ENCODE measurements at regions not wholly inside any gene's neighbourhood (a gene's known extent, or its start where the extent isn't known, plus 50 kb on each side); places are given as distances from the start of the nearest gene placed in this dataset.
"Not testable (repeated sequence)": the region's sequence is repeated elsewhere in the genome, so short reads cannot be mapped to it uniquely, and the experiment has no call there.

DNA sequence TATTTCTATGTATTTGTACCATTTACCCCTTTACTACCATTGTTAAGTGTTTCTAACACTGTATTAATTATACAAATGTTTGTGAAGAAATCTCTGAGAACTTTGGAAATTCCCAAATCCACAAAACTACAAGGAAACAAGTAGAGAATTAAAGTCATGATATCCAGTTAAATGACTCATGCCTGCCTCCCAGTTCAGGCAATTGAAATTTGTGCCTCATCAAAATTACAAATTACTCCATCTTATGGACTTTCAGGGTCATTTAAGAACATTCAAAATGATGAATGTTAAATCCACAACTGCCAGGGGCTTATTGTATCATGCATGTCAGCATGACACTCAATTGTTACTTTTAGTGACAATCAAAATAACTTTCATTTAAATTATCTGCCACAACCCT is 282.4 kb downstream of the ZNF326 start:
- Mint-ChIP-seq H3K4me1 (ENCODE audit: low read depth) (no peaks in the 10 kb centered on the region), H3K36me3 (ENCODE audit: insufficient read depth) (no peaks in the 10 kb centered on the region), H3K4me3 (no peak overlapping the region), H3K9me3 (no peaks in the 10 kb centered on the region), H3K27me3 (ENCODE audit: low read depth) (no peaks in the 10 kb centered on the region)
- no peak for DNase-seq
- ATAC-seq = no peak

DNA sequence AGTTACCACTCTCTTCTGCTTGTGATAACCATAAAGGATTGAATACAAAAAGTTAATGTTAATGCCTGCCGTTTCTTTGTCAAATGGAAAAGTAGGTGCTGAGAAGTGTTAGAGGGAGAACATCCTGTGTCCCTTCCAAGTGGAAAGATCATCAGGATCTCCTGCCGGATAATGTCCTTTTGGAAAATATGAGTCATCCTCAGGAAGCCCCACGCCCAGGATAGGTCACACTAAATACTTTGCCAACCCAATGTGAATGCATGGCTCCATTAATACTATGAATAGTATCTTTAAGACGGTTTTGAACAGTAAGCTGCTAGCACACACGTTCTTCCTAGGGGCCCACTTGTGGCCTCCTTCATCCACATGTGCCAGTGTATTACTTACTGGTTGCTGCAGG is 279.5 kb downstream of the ZNF326 start:
- no peak for DNase-seq
- ATAC-seq = no peak
- no peak overlapping the region for H3K4me3 Mint-ChIP-seq
- H3K4me1 Mint-ChIP-seq (ENCODE audit: low read depth) = no peaks in the 10 kb centered on the region
- no peaks in the 10 kb centered on the region for H3K36me3 Mint-ChIP-seq (ENCODE audit: insufficient read depth)
- H3K27me3 Mint-ChIP-seq (ENCODE audit: low read depth) = no peaks in the 10 kb centered on the region
- no peaks in the 10 kb centered on the region for H3K9me3 Mint-ChIP-seq

DNA sequence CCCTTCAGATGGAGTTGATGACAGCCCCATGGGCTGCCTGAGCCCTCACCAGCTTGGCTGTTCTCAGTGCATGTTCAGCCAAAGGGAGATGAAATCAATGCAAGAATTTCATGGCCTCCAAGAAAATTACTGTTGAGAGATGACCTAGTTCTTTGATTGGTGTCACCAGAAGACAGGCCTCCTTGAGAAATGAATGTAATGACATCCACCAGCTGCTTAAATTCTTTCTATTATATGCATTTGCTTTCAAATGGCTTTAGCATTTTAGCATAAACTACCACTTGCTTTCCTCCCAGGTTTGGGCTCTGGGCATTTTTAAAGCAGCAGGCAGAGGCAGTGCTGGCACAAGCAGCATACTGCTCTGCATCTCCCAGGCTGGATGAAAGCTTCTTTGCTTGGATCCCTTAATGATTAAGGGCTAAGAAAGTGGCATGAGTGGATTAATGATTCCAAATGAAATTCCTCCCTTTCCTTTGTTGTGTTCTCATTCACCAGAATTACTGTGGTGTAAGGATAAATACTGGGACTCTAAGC is 278.4 kb downstream of the ZNF326 start:
- DNase-seq (no peak), ATAC-seq (no peak)
- no peak overlapping the region for H3K4me3 Mint-ChIP-seq
- H3K36me3 Mint-ChIP-seq (ENCODE audit: insufficient read depth) = no peaks in the 10 kb centered on the region
- H3K4me1 Mint-ChIP-seq (ENCODE audit: low read depth) = no peaks in the 10 kb centered on the region
- H3K27me3 Mint-ChIP-seq (ENCODE audit: low read depth) = no peaks in the 10 kb centered on the region
- H3K9me3 Mint-ChIP-seq = no peaks in the 10 kb centered on the region

DNA sequence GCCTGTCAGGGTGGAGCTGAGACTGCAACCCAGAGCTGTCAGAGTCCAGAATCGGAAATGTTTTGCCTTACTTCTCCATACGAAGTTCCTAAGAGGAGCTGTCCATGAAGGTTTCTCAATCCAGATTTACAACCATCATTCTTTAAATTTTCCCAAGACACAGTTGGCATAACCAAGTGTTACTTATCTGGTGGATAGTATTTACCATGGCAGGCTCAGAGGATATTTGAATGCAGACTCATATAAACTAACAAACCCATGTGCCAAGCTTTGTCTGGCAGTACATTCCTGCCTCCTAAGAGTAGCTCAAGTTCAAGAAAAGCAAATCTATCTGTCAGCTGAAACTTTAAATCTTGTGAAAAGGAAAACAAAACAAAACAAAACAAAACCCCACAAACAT is 267.9 kb downstream of the ZNF326 start:
- ATAC-seq = no peak
- Mint-ChIP-seq H3K27me3 (ENCODE audit: low read depth) (no peaks in the 10 kb centered on the region), H3K4me3 (no peak overlapping the region), H3K9me3 (no peaks in the 10 kb centered on the region), H3K36me3 (ENCODE audit: insufficient read depth) (no peaks in the 10 kb centered on the region), H3K4me1 (ENCODE audit: low read depth) (no peaks in the 10 kb centered on the region)
- DNase-seq = no peak

DNA sequence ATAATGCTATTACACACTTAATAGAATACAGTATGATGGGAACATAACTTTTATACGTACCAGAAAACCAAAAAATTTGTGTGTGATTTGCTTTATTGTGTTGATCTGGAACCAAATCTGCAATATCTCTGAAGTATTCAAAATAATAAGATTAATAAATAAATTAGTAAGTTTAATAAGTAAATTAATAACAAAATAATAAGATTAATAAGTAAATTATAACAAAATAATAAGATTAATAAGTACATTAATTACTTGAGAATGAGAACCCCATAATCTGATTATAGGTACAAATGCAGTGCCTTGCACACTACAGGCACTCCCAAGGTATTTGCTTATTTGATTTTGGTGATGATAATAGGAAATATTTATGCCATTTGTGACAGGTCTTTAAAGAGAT is 267.4 kb downstream of the ZNF326 start:
- Mint-ChIP-seq H3K9me3 (no peaks in the 10 kb centered on the region), H3K4me1 (ENCODE audit: low read depth) (no peaks in the 10 kb centered on the region), H3K27me3 (ENCODE audit: low read depth) (peaks cover under 1% of the 10 kb centered on the region), H3K4me3 (no peak overlapping the region), H3K36me3 (ENCODE audit: insufficient read depth) (no peaks in the 10 kb centered on the region)
- DNase-seq = no peak
- no peak for ATAC-seq

DNA sequence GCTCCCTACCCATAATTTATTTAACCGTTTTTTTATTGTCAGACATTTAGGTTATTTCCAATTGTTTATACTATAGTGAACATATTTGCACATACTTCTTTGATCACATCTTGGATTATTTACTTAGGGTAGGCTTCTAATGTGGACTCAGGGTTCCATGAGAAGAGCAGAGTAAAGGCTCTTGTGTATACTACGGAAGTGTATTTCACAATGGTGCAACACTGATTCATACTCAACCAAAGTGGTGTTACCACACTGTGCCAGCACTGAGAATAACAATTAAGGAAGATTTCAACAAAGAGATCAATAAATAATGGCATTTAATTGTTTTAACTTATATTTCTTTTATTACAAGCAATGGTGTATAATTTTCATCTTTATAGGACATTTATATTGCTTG is 251.2 kb downstream of the ZNF326 start:
- H3K36me3 Mint-ChIP-seq (ENCODE audit: insufficient read depth) = no peaks in the 10 kb centered on the region
- H3K4me3 Mint-ChIP-seq = no peak overlapping the region
- peaks cover 3% of the 10 kb centered on the region for H3K27me3 Mint-ChIP-seq (ENCODE audit: low read depth)
- no peaks in the 10 kb centered on the region for H3K4me1 Mint-ChIP-seq (ENCODE audit: low read depth)
- DNase-seq (no peak), ATAC-seq (no peak)
- H3K9me3 Mint-ChIP-seq = peaks cover 11% of the 10 kb centered on the region

DNA sequence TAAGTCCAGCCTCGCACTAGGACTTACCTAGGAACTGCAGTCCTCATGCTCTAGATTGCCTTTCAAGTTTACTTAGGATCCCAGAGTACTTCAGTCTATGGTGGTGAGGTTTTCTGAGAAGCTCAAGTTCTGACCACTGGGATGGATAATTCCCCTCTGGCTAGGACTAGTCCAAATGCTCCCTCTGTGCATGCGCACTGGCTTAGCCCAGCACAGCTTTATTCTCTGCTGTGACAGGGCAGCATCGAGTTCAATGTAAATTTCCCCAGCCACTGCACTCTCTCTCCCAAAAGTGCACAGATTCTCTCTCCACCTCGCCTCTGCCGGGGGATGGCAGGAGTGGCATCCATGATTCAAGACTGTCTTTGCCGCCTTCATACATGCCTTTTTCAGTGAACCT is 241.6 kb downstream of the ZNF326 start:
- Mint-ChIP-seq H3K4me3 (no peak overlapping the region), H3K36me3 (ENCODE audit: insufficient read depth) (no peaks in the 10 kb centered on the region), H3K4me1 (ENCODE audit: low read depth) (no peaks in the 10 kb centered on the region), H3K27me3 (ENCODE audit: low read depth) (peaks cover 3% of the 10 kb centered on the region), H3K9me3 (peaks cover 8% of the 10 kb centered on the region)
- DNase-seq (no peak), ATAC-seq (no peak)

DNA sequence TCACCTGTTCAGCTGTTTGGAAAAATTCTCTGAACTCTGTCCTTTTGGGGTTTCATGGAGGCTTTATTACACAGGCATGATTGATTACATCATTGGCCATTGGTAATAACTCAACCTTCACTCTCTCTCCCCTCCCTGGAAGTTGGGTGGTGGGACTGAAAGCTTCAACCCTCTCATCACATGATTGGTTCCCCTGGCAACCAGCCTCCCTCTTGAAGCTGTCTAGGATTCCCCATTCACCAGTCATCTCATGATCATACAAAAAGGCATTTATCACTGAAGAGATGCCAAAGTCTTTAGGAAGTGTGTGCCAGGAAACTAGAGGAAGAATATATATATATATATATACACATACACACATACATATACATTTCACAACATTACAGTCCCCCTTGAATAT is 228.5 kb downstream of the ZNF326 start:
- DNase-seq = no peak
- no peak for ATAC-seq
- H3K27me3 Mint-ChIP-seq (ENCODE audit: low read depth) = peaks cover 2% of the 10 kb centered on the region
- H3K9me3 Mint-ChIP-seq = peaks cover 14% of the 10 kb centered on the region
- H3K4me3 Mint-ChIP-seq = no peak overlapping the region
- no peaks in the 10 kb centered on the region for H3K4me1 Mint-ChIP-seq (ENCODE audit: low read depth)
- H3K36me3 Mint-ChIP-seq (ENCODE audit: insufficient read depth) = no peaks in the 10 kb centered on the region

DNA sequence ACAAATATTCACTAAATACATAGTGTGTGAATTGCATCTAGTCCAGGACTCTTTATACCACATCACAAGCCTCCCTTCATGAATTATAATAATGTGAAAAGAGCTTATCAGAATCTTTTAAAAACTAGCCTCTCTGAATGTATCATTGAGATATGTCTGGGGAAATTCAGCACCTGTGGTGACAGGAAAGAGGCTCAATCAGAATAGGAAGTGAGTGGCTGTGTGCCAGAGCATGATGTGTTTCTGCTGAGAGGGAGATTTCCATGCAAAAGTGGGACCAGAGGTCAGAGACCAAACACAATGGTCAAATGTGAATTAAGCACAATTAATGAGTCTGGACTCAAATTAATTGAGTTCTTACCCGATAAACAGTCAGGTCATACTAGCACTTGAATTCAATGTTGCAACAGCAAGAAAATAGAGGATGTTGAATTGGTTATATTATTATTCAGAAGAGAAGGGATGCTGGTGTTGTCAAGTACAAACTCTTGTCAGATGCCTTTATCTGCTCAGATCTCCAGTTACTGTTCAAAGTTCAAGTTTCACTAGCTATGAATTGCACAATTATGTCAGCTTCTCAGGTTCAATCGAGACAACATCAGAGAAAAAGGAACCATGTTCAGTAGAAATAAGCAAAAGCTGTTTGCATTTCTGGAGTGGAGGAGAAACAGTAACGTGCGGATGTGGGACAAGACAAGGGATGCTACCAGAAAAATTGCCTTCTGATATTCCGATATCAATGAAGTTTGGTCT is 226.2 kb downstream of the ZNF326 start:
- Mint-ChIP-seq H3K27me3 (ENCODE audit: low read depth) (peaks cover 2% of the 10 kb centered on the region), H3K36me3 (ENCODE audit: insufficient read depth) (no peaks in the 10 kb centered on the region), H3K4me1 (ENCODE audit: low read depth) (no peaks in the 10 kb centered on the region)

DNA sequence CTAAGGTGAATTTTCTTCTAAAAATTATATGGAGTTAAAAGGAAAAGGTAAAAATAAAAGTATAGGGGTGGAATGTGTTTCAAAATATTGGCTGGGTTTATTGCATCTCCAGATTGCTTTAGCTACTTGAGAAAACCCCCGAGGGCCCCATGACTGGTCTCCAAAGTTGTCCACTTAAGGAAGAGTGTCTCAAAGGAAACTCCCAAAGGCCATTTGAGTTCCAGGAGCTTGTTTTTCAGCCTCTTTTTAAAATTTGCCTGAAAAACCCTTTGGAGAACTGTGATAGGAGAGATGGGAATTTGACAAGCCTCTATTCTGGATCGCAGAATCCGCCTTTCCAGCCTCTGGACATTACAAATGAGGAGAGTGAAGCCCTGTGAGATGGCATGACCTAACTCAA is 225.6 kb downstream of the ZNF326 start:
- ATAC-seq = no peak
- DNase-seq = no peak
- Mint-ChIP-seq H3K27me3 (ENCODE audit: low read depth) (peaks cover 2% of the 10 kb centered on the region), H3K36me3 (ENCODE audit: insufficient read depth) (no peaks in the 10 kb centered on the region), H3K4me3 (no peak overlapping the region), H3K9me3 (peaks cover 5% of the 10 kb centered on the region), H3K4me1 (ENCODE audit: low read depth) (no peaks in the 10 kb centered on the region)

More for the DNA sequence above, 226.2 kb downstream of the ZNF326 start:
- DNase-seq (no peak), ATAC-seq (no peak)
- no peak overlapping the region for H3K4me3 Mint-ChIP-seq
- peaks cover 5% of the 10 kb centered on the region for H3K9me3 Mint-ChIP-seq

DNA sequence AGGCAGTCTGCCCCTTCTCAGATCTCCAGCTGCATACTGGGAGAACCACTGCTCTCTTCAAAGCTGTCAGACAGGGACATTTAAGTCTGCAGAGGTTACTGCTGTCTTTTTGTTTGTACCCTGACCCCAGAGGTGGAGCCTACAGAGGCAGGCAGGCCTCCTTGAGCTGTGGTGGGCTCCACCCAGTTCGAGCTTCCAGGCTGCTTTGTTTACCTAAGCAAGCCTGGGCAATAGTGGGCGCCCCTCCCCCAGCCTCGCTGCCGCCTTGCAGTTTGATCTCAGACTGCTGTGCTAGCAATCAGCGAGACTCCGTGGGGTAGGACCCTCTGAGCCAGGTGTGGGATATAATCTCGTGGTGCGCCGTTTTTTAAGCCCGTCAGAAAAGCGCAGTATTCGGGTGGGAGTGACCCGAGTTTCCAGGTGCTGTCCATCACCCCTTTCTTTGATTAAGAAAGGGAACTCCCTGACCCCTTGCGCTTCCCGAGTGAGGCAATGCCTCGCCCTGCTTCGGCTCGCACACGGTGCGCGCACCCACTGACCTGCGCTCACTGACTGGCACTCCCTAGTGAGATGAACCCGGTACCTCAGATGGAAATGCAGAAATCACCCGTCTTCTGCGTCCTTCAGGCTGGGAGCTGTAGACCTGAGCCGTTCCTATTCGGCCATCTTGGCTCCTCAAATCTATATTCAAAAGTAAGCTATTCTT is 224.4 kb downstream of the ZNF326 start:
- not testable (repeated sequence) for H3K36me3 Mint-ChIP-seq (ENCODE audit: insufficient read depth); DNase-seq; H3K4me3 Mint-ChIP-seq; H3K4me1 Mint-ChIP-seq (ENCODE audit: low read depth); H3K9me3 Mint-ChIP-seq; H3K27me3 Mint-ChIP-seq (ENCODE audit: low read depth); ATAC-seq

DNA sequence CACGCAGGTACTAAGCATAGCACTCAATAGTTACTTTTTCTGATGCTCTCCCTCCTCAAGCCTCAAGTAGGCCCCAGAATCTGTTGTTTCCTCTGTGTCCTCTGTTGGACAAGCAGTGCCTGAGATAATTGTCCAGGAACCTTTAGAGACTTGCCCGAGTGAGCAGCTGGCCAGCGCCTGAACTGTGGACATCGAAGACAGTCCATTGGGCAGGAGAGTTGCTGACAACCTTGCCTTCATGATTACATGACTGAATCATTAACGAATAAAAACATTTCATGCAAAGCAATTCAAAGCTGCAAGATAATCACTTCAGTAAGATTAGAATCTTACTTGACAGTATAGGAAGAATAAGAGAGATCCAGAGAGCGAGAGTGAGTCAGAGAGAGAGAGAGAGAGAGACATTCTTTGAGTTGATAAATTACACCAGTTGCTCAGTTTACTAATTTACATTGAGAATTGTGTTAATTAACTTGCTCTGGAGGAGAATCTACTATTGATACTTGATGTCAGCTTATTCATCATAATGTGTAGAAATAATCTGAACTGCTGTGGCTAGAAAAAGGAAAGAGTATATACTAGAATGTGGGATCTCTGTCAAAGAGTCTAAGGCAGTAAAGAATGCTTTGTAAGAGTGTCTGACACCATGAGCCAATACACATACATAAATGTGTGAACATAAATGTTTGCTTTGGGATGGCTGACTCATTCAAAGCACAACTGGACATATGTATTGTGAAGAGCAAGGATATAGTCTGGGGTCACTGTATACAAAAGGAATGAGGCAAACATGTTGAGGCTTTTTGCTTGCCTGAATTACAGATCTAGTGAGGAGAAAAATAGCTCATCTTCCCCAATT is 216.0 kb downstream of the ZNF326 start:
- no peak overlapping the region for H3K4me3 Mint-ChIP-seq

DNA sequence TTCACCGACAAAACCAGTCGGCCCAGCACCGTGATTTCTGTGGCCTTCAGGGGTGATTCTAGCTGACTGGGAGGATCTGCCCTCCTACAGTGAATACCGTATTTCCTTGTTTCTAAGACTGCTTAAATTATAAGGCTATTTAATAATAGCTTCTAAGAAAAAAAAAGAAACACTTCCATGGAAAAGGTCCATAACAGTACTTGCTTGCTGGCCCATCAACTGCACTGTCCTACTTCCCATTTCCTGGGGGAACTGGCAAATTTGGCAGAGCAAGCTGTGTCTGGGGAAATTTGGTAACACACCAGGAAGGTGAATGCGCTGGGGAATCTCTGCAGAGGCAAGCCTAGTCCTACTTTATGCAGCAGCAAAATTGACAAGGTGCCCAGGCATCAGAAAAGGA is 214.0 kb downstream of the ZNF326 start:
- ATAC-seq (no peak), DNase-seq (no peak)
- Mint-ChIP-seq H3K4me1 (ENCODE audit: low read depth) (no peaks in the 10 kb centered on the region), H3K9me3 (no peaks in the 10 kb centered on the region), H3K36me3 (ENCODE audit: insufficient read depth) (no peaks in the 10 kb centered on the region), H3K27me3 (ENCODE audit: low read depth) (no peaks in the 10 kb centered on the region), H3K4me3 (no peak overlapping the region)

More for the DNA sequence above, 216.0 kb downstream of the ZNF326 start:
- no peaks in the 10 kb centered on the region for H3K4me1 Mint-ChIP-seq (ENCODE audit: low read depth)
- H3K36me3 Mint-ChIP-seq (ENCODE audit: insufficient read depth) = no peaks in the 10 kb centered on the region
- no peak for DNase-seq
- H3K9me3 Mint-ChIP-seq = no peaks in the 10 kb centered on the region
- ATAC-seq = no peak
- no peaks in the 10 kb centered on the region for H3K27me3 Mint-ChIP-seq (ENCODE audit: low read depth)

DNA sequence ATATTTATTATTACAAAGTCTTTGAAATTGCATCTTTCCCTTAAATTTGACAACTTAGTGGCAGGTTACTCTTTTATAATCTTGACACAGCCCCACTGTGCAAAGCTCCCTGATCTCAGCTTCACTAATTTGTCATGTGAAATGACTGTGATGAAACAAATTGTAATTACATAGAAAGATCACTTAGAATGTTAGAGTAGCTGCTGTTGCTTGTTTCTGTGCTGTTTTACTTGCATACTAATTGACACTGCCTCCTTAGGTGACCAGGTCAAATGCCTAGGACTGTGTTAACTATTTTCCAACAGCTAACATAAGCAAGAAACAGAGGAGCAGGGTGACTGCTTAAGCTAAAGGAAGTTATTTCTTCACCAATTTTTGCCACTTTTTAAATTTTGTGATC is 211.3 kb downstream of the ZNF326 start:
- DNase-seq (no peak), ATAC-seq (no peak)
- H3K9me3 Mint-ChIP-seq = no peaks in the 10 kb centered on the region
- H3K27me3 Mint-ChIP-seq (ENCODE audit: low read depth) = peaks cover 2% of the 10 kb centered on the region
- H3K36me3 Mint-ChIP-seq (ENCODE audit: insufficient read depth) = no peaks in the 10 kb centered on the region
- no peak overlapping the region for H3K4me3 Mint-ChIP-seq
- no peaks in the 10 kb centered on the region for H3K4me1 Mint-ChIP-seq (ENCODE audit: low read depth)

Measured in activated T-cell treated with anti-CD3 and anti-CD28 coated beads, Interleukin-2, amount 50 U/mL, for 4 hours (primary cell).